HEK293 (cell line): ENCODE measurements at regions not wholly inside any gene's neighbourhood (a gene's known extent, or its start where the extent isn't known, plus 50 kb on each side); places are given as distances from the start of the nearest gene placed in this dataset.

Experiments
- CTCF ChIA-PET: fragments of 350-600 bp; formaldehyde crosslinking; extraction: SDS; loops from one replicate; lab custom pipeline; 2021; ENCODE audit warnings: antibody characterized with exemption; lab: Yijun Ruan, JAX
- POLR2A ChIA-PET: fragments of 300-600 bp; formaldehyde crosslinking; extraction: SDS; loops from one replicate; lab custom pipeline; 2020; ENCODE audit warnings: antibody characterized with exemption, inconsistent platforms; lab: Yijun Ruan, JAX
- H3K27ac ChIP-seq: fragments of 200-500 bp; sonication (Bioruptor generic); 2 replicates; pipeline ENCODE4 v1.5.1; 2014; ENCODE audit warnings: low read depth, low read length, control low read depth, inconsistent platforms; ENCODE audit errors: extremely low read depth
- H3K36me3 ChIP-seq, 2 experiments: fragments of 200-500 bp in 1 of 2; sonication (Bioruptor generic) in 1 of 2; 1 replicate in 1 of 2; 2 replicates in 1 of 2; pipeline ENCODE4 v1.5.1; 2014 to 2017; ENCODE audit warnings: inconsistent platforms in 2 of 2, low read length in 2 of 2; ENCODE audit not compliant: control insufficient read depth in 2 of 2, insufficient read depth in 1 of 2
- H3K4me1 ChIP-seq: fragments of 200-500 bp; sonication (Bioruptor generic); 2 replicates; pipeline ENCODE4 v1.5.1; 2014; ENCODE audit warnings: mild to moderate bottlenecking, low read length, inconsistent platforms; ENCODE audit not compliant: control insufficient read depth, insufficient read depth
- H3K4me3 ChIP-seq: 2 replicates; pipeline ENCODE4 v1.5.1; 2011; ENCODE audit warnings: low read depth, mild to moderate bottlenecking, control low read depth, low read length, moderate library complexity
- H3K9me3 ChIP-seq: fragments of 200-500 bp; sonication (Bioruptor generic); 2 replicates; pipeline ENCODE4 v1.5.1; 2014; ENCODE audit warnings: low read depth, low read length, inconsistent platforms; ENCODE audit not compliant: control insufficient read depth, insufficient read depth
- GLIS1 ChIP-seq: fragments of 450-650 bp; formaldehyde crosslinking; IDR thresholded peaks from 2 replicates; pipeline ENCODE4 v1.5.1; 2016; ENCODE audit warnings: missing biosample characterization, missing genetic modification characterization
- KLF7 ChIP-seq: fragments of 450-650 bp; formaldehyde crosslinking; IDR thresholded peaks from 2 replicates; pipeline ENCODE4 v1.5.1; 2016; ENCODE audit warnings: missing biosample characterization, missing genetic modification characterization, borderline replicate concordance
- MYNN ChIP-seq: fragments of 450-650 bp; formaldehyde crosslinking; IDR thresholded peaks from 2 replicates; pipeline ENCODE4 v1.5.1; 2016; ENCODE audit warnings: missing biosample characterization, missing genetic modification characterization, borderline replicate concordance
- SP7 ChIP-seq: fragments of 450-650 bp; formaldehyde crosslinking; IDR thresholded peaks from 2 replicates; pipeline ENCODE4 v1.5.1; 2016; ENCODE audit warnings: missing biosample characterization, missing genetic modification characterization
- YY1 ChIP-seq: fragments of 450-650 bp; formaldehyde crosslinking; IDR thresholded peaks from 2 replicates; pipeline ENCODE4 v1.5.1; 2018; ENCODE audit warnings: missing biosample characterization, missing genetic modification characterization
- ZBTB17 ChIP-seq: fragments of 450-650 bp; formaldehyde crosslinking; IDR thresholded peaks from 2 replicates; pipeline ENCODE4 v1.5.1; 2016; ENCODE audit warnings: missing biosample characterization, missing genetic modification characterization
- ZNF114 ChIP-seq: fragments of 450-650 bp; formaldehyde crosslinking; IDR thresholded peaks from 2 replicates; pipeline ENCODE4 v1.5.0; 2017; ENCODE audit warnings: missing biosample characterization, missing genetic modification characterization
- ZNF19 ChIP-seq: fragments of 450-650 bp; formaldehyde crosslinking; IDR thresholded peaks from 2 replicates; pipeline ENCODE4; 2016; ENCODE audit warnings: missing biosample characterization, missing genetic modification characterization, low read depth
- ZNF274 ChIP-seq, 2 experiments: fragments of 200-500 bp in 1 of 2; fragments of 450-650 bp in 1 of 2; sonication (Bioruptor generic) in 1 of 2; formaldehyde crosslinking in 1 of 2; IDR thresholded peaks; 2 replicates each; pipeline versions ENCODE4 v1.5.1 to v1.6.1; 2014 to 2016; ENCODE audit warnings: borderline replicate concordance in 1 of 2, inconsistent platforms in 1 of 2, low read length in 1 of 2, missing biosample characterization in 1 of 2, missing genetic modification characterization in 1 of 2
- ZNF48 ChIP-seq: fragments of 450-650 bp; formaldehyde crosslinking; IDR thresholded peaks from 2 replicates; pipeline ENCODE4 v1.5.1; 2016; ENCODE audit warnings: missing biosample characterization, missing genetic modification characterization
- ZNF514 ChIP-seq: fragments of 450-650 bp; formaldehyde crosslinking; IDR thresholded peaks from 2 replicates; pipeline ENCODE4 v1.5.1; 2016; ENCODE audit warnings: missing biosample characterization, missing genetic modification characterization
- ZNF530 ChIP-seq: fragments of 450-650 bp; formaldehyde crosslinking; IDR thresholded peaks from 2 replicates; pipeline ENCODE4 v1.5.1; 2016; ENCODE audit warnings: low read depth, missing biosample characterization, missing genetic modification characterization
- ZNF76 ChIP-seq: fragments of 450-650 bp; formaldehyde crosslinking; IDR thresholded peaks from 2 replicates; pipeline ENCODE4; 2016; ENCODE audit warnings: low read depth, missing biosample characterization, missing genetic modification characterization, borderline replicate concordance
- ZSCAN16 ChIP-seq: fragments of 450-650 bp; formaldehyde crosslinking; IDR thresholded peaks from 2 replicates; pipeline ENCODE4 v1.5.1; 2016; ENCODE audit warnings: missing biosample characterization, missing genetic modification characterization
- TF ChIP-seq, protein P1 (sequence below): fragments of 450-650 bp; formaldehyde crosslinking; IDR thresholded peaks from 2 replicates; pipeline ENCODE4 v1.5.1; 2016; ENCODE audit warnings: missing biosample characterization, missing genetic modification characterization, low read depth
- TF ChIP-seq, protein P2 (sequence below): fragments of 450-650 bp; formaldehyde crosslinking; IDR thresholded peaks from 2 replicates; pipeline ENCODE4 v1.5.1; 2016; ENCODE audit warnings: missing biosample characterization, missing genetic modification characterization
- TF ChIP-seq, protein P3 (sequence below): fragments of 450-650 bp; formaldehyde crosslinking; IDR thresholded peaks from 2 replicates; pipeline ENCODE4 v1.5.1; 2017; ENCODE audit warnings: missing biosample characterization, missing genetic modification characterization
- TF ChIP-seq, protein P4 (sequence below): fragments of 450-650 bp; formaldehyde crosslinking; IDR thresholded peaks from 2 replicates; pipeline ENCODE4 v1.5.1; 2016; ENCODE audit warnings: missing biosample characterization, missing genetic modification characterization

DNA sequence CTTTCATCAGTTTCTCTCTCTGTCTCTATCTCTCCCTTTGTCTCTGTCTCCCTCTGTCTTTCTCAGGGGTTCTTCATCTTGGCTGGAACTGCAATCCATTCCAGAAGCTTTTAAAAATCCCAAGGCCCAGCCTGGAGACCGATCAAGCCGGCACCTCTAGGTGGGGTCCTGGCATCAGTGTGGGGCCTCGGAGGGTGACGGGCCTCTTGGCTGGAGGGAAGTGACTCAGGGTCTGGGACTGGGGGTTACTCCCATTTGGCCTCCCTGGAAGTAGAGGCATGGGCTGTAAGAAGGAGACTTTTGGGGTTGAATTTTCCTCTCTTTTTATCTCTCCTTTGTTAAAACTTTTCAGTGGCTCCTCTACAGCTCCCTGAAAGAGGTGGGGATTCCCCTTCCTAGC is 52.8 kb upstream of the OTOF start:
- CTCF ChIA-PET: interaction anchor here (1.1 to 1.6 kb wide), 3 partner anchors 10 to 50 kb away, joined by 3 to 5 read pairs (median 4); no protein-coding TSS in a partner anchor
- POLR2A ChIA-PET: interaction anchor here (1.2 kb wide), 1 partner anchor 286 kb away, joined by 4 read pairs; the partner anchor contains the start of genes HADHA and HADHB

DNA sequence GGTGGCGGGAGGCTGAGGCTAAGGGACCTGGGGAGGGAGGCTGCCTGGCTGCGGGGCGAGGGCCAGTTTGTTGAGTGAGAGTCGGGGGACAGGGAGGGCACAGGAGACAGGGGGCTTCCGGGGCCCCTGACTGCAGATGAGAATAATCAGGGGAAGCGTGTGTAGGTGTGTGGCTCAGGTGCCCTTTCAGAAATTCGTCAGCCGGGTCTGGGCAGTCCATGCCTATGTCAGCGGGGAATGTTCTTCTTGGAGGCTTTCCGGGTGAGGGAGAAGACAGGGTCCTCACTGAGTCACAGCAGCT is 52.3 kb upstream of the OTOF start:
- Histone ChIP-seq H3K9me3 (no peaks in the 10 kb centered on the region), H3K4me3 (no peak overlapping the region), H3K36me3 (no peaks in the 10 kb centered on the region), H3K27ac (no peak overlapping the region), H3K4me1 (no peaks in the 10 kb centered on the region)
- POLR2A ChIA-PET: no interaction called here
- no peak for TF ChIP-seq ZNF530 (tag by site-specific recombination)
- CTCF ChIA-PET: interaction anchor here (1.4 to 1.6 kb wide), 2 partner anchors 9 to 48 kb away, joined by 4 to 5 read pairs; no protein-coding TSS in a partner anchor

More for the DNA sequence above, 52.8 kb upstream of the OTOF start:
- no peaks in the 10 kb centered on the region for H3K9me3 ChIP-seq
- H3K27ac ChIP-seq: no peak overlapping the region
- H3K4me1 ChIP-seq: no peaks in the 10 kb centered on the region
- no peak overlapping the region for H3K4me3 ChIP-seq
- H3K36me3 ChIP-seq: no peaks in the 10 kb centered on the region
- TF ChIP-seq KLF7 (tag by site-specific recombination) (no peak), GLIS1 (peak; percentile 86)

DNA sequence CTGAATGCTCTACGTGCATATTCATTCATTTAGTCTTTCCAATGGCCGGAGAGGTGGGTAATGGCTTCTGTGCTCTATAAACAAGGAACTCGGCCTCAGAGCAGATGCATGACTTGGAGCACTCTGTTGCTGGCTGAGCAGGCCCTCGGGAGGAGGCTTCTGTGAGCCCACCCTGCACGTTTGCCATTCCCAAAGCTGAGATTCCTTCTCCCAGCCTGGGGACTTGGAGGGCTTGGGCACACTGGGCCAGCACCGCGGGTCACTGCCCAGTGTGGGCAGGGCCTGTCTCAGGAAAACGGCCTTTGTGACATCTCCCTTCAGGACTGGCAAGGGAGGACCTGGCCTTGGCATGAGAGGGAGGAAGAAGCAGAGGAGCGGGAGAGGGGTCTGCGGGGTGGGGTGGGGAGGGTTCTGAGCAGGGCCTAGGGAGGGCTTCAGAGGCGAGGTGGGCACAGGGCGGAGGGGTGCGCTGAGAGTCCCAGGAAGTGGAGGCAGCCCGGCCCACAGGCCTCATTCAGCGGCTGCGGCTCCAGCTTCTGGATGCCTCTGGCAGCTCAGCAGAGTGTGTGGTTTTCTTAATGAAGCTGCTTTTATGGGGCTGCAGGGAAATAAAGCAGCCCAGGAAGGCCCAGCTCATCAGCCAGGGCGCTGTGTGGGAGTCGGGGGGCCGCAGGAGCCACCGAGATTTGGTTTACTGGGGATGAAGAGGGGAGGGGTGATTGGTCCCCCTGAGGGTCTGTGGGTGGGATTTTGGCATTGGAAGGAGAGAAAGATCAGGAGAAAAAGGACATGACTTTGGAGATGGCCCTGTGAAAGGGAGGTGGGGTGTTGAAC is 51.7 kb upstream of the OTOF start:
- ChIA-PET POLR2A (no interaction called here), CTCF (no interaction called here)
- H3K4me3 ChIP-seq: no peak overlapping the region
- H3K9me3 ChIP-seq: no peaks in the 10 kb centered on the region
- no peaks in the 10 kb centered on the region for H3K36me3 ChIP-seq
- no peak overlapping the region for H3K27ac ChIP-seq
- no peaks in the 10 kb centered on the region for H3K4me1 ChIP-seq
- TF ChIP-seq, protein P1, sequence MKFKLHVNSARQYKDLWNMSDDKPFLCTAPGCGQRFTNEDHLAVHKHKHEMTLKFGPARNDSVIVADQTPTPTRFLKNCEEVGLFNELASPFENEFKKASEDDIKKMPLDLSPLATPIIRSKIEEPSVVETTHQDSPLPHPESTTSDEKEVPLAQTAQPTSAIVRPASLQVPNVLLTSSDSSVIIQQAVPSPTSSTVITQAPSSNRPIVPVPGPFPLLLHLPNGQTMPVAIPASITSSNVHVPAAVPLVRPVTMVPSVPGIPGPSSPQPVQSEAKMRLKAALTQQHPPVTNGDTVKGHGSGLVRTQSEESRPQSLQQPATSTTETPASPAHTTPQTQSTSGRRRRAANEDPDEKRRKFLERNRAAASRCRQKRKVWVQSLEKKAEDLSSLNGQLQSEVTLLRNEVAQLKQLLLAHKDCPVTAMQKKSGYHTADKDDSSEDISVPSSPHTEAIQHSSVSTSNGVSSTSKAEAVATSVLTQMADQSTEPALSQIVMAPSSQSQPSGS: no peak
- TF ChIP-seq, protein P2, sequence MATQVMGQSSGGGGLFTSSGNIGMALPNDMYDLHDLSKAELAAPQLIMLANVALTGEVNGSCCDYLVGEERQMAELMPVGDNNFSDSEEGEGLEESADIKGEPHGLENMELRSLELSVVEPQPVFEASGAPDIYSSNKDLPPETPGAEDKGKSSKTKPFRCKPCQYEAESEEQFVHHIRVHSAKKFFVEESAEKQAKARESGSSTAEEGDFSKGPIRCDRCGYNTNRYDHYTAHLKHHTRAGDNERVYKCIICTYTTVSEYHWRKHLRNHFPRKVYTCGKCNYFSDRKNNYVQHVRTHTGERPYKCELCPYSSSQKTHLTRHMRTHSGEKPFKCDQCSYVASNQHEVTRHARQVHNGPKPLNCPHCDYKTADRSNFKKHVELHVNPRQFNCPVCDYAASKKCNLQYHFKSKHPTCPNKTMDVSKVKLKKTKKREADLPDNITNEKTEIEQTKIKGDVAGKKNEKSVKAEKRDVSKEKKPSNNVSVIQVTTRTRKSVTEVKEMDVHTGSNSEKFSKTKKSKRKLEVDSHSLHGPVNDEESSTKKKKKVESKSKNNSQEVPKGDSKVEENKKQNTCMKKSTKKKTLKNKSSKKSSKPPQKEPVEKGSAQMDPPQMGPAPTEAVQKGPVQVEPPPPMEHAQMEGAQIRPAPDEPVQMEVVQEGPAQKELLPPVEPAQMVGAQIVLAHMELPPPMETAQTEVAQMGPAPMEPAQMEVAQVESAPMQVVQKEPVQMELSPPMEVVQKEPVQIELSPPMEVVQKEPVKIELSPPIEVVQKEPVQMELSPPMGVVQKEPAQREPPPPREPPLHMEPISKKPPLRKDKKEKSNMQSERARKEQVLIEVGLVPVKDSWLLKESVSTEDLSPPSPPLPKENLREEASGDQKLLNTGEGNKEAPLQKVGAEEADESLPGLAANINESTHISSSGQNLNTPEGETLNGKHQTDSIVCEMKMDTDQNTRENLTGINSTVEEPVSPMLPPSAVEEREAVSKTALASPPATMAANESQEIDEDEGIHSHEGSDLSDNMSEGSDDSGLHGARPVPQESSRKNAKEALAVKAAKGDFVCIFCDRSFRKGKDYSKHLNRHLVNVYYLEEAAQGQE (tag by site-specific recombination): no peak
- TF ChIP-seq, protein P3, sequence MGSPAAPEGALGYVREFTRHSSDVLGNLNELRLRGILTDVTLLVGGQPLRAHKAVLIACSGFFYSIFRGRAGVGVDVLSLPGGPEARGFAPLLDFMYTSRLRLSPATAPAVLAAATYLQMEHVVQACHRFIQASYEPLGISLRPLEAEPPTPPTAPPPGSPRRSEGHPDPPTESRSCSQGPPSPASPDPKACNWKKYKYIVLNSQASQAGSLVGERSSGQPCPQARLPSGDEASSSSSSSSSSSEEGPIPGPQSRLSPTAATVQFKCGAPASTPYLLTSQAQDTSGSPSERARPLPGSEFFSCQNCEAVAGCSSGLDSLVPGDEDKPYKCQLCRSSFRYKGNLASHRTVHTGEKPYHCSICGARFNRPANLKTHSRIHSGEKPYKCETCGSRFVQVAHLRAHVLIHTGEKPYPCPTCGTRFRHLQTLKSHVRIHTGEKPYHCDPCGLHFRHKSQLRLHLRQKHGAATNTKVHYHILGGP (tag by site-specific recombination): no peak
- TF ChIP-seq ZNF48 (no peak), MYNN (no peak), ZNF114 (tag by site-specific recombination) (no peak), ZNF19 (tag by site-specific recombination) (no peak), ZNF76 (no peak), SP7 (no peak), ZBTB17 (tag by site-specific recombination) (no peak), ZNF274 (IDR thresholded peaks at IDR 0.05; ENCODE audit: low read length) (no peak), ZNF274 (tag by site-specific recombination; IDR thresholded peaks at IDR 0.05; ENCODE audit: borderline replicate concordance) (no peak), YY1 (no peak), ZSCAN16 (tag by site-specific recombination) (no peak), ZNF514 (tag by site-specific recombination) (no peak)
- TF ChIP-seq, protein P4, sequence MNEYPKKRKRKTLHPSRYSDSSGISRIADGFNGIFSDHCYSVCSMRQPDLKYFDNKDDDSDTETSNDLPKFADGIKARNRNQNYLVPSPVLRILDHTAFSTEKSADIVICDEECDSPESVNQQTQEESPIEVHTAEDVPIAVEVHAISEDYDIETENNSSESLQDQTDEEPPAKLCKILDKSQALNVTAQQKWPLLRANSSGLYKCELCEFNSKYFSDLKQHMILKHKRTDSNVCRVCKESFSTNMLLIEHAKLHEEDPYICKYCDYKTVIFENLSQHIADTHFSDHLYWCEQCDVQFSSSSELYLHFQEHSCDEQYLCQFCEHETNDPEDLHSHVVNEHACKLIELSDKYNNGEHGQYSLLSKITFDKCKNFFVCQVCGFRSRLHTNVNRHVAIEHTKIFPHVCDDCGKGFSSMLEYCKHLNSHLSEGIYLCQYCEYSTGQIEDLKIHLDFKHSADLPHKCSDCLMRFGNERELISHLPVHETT (tag by site-specific recombination): no peak
